NB4 (cell line): ENCODE measurements at regions not wholly inside any gene's neighbourhood (a gene's known extent, or its start where the extent isn't known, plus 50 kb on each side); places are given as distances from the start of the nearest gene placed in this dataset.

Experiments
- DNase-seq: peaks from one replicate; pipeline ENCODE4 v3.0.0; 2010; ENCODE audit warnings: low read depth
- H3K4me3 ChIP-seq: one replicate; pipeline ENCODE4 v1.5.1; 2011; ENCODE audit warnings: mild to moderate bottlenecking, low read depth, low read length, moderate library complexity
- MYC ChIP-seq: IDR thresholded peaks from 2 replicates; pipeline ENCODE4 v1.6.1; 2011; ENCODE audit warnings: low read depth, low read length
- POLR2A ChIP-seq: IDR thresholded peaks from 2 replicates; pipeline ENCODE4 v1.6.1; 2011; ENCODE audit warnings: mild to moderate bottlenecking; ENCODE audit not compliant: insufficient read length; ENCODE audit errors: extremely low read depth
- TF ChIP-seq, protein P1 (sequence below): IDR thresholded peaks from one replicate; pipeline ENCODE4 v1.5.1; 2012; ENCODE audit warnings: low read depth, low read length
- TF ChIP-seq, protein P2 (sequence below): IDR thresholded peaks from 2 replicates; pipeline ENCODE4 v1.6.1; 2011; ENCODE audit warnings: low read depth, low read length

DNA sequence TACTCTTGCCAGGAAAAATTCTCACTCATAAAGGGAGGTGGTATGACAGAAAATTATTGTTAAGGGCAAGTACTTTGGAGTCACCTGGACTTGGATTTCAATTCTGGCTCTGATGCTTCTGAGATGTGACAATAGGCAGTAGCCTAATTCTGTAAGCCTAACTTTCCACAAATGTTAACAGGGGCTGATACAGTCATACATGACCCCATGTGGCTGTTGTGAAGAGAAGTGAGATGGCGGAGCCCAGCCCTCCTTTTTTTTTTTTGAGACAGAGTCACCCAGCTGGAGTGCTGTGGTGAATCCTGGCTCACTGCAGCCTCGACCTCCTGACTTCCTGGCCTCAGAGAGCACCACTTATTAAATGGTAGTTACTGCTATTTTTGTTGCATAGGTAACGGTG lies 54.4 kb upstream of the IRF2 start:
- TF ChIP-seq, protein P1, sequence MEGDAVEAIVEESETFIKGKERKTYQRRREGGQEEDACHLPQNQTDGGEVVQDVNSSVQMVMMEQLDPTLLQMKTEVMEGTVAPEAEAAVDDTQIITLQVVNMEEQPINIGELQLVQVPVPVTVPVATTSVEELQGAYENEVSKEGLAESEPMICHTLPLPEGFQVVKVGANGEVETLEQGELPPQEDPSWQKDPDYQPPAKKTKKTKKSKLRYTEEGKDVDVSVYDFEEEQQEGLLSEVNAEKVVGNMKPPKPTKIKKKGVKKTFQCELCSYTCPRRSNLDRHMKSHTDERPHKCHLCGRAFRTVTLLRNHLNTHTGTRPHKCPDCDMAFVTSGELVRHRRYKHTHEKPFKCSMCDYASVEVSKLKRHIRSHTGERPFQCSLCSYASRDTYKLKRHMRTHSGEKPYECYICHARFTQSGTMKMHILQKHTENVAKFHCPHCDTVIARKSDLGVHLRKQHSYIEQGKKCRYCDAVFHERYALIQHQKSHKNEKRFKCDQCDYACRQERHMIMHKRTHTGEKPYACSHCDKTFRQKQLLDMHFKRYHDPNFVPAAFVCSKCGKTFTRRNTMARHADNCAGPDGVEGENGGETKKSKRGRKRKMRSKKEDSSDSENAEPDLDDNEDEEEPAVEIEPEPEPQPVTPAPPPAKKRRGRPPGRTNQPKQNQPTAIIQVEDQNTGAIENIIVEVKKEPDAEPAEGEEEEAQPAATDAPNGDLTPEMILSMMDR: no peak
- TF ChIP-seq POLR2A (no peak), MYC (no peak)
- DNase-seq: no peak
- no peak overlapping the region for H3K4me3 ChIP-seq

GRCh38 chr4:184528051-184528450 lies 53.7 kb upstream of the IRF2 start:
- no peak for TF ChIP-seq MYC
- TF ChIP-seq, protein P2, sequence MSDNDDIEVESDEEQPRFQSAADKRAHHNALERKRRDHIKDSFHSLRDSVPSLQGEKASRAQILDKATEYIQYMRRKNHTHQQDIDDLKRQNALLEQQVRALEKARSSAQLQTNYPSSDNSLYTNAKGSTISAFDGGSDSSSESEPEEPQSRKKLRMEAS: no peak
- no peak overlapping the region for H3K4me3 ChIP-seq
- DNase-seq: no peak

- DNase-seq: no peak
- TF ChIP-seq, protein P2: no peak
- H3K4me3 ChIP-seq: no peak overlapping the region
Measured at GRCh38 chr4:184526228-184526627, 51.9 kb upstream of the IRF2 start.
